Activated naive CD4-positive, alpha-beta T cell treated with Interleukin-2 at 50 U/mL for 16 hours (primary cell): ENCODE measurements at regions not wholly inside any gene's neighbourhood (a gene's known extent, or its start where the extent isn't known, plus 50 kb on each side); places are given as distances from the start of the nearest gene placed in this dataset.
"Not testable (repeated sequence)": the region's sequence is repeated elsewhere in the genome, so short reads cannot be mapped to it uniquely, and the experiment has no call there.

ENCODE experiments used
- DNase-seq: peaks from one replicate; pipeline ENCODE4 v3.0.0-alpha.2; 2020

DNA sequence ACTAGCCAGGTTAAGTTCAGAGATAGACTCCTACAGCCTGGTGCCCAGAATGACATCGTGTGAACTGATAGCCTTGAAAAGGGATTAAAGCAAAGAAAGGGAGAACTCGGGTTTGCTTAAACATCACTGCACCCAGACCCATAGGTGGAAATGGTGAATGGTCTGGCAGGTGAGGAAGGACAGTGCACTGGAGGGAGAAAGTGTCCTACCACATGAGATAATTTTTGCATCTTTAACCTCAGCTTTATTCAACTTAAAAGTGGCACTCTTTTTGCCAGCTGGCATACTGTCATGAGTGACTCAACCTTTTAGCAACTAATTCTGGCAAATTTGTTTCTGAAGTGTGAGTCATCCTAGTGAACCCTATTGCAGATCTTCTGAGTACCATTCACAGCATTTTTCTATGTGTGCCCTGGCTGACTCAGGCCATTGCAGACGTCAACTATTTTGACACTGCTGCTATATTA, 53.0 kb upstream of the DAPP1 start:
- DNase-seq, result peak; percentile 5

DNA sequence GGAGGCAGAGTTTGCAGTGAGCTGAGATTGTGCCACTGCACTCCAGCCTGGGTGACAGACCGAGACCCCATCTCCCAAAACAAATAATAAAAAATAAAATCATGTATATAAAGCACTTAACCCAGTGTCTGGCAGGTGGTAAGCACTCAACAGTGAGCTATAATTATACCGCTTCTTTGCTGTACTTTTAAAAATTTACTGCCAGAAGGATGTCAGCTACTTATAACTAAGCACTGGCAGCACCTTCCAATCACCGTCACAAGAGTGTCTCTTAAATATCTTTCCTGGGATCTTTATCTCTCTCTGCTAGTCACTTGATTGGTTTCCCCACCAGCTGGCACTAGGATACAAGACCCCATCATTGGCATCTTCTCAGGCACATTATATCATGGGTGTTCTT, 53.9 kb upstream of the DAPP1 start:
- no peak for DNase-seq

DNA sequence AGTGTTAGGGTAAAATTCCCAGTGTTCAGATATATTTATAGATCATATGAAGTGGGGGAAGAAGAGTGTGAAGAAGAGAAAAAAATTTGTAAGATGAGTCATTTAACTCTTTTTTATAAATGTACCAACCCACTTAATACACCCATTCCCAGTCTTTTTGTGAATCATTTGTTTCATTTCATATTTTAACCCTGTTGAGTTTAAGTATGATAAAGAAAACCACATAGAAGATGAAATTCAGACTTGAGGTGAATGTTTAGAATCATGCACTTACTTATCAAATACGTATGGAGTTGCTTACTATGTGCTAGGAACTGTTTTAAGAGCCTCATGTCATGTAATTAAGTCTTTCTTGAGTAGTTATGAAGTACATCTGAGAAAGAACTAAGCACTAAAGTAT, 56.6 kb upstream of the DAPP1 start:
- no peak for DNase-seq

DNA sequence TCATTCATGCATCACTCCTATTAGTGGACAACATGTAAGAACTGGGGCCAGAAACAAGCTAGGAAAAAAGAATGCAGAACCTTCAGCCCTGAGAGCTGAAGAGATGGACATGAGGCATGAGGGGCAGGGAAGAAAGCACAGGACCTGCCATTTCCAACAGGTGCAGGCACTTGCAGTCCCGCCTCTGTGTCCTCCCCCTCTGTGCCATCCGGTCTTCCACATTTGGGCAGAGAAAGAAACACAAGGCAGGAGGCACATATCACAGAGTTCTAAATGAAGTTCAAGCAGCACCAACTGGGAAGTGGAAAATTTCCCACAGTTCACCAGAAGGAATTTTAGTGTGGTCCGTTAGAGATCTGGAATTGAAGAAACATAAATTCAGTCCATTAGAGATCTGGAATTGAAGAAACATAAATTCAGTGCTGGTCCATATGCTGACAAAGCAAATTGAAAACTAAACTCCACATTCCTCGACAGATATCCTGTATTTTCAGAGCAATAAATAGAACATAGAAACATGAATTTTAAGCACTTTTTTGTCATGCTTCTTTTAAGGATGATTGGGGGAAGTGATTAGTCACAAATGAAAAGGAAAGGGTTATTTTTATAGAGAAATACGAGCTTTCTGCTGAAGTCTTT, 57.2 kb upstream of the DAPP1 start:
- no peak for DNase-seq

DNA sequence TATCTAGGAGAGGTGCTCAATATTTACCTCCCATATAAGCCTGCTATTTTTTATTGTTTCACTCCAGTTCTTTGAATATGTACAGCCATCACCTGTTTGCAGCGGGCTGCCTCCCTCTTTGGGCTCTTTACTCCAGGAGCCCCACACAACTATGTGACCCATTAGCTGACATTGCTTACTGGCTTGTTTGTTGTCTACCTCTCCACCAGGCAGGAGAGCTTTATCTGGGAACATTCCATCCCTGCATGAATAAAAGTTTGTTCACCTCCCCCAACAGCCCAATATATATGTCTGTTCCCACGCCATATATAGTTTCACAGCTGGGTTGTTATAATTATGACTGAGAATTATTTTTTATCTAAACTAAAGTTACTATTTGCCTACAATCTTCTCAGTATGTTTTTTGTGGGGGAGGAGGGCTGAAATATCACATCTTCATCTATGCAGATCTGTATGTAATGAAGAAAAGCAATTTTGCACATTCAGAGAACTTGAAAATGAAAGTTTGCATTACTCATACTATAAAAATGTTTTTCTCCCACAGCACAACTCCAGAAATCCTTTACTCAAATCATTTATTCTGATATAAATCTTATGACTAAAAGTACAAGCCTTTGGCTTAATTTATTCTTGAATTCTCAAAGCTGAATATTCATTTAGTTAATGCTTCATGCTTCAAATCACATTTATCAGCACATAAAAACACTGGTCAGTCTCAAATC, 61.2 kb upstream of the DAPP1 start:
- no peak for DNase-seq

DNA sequence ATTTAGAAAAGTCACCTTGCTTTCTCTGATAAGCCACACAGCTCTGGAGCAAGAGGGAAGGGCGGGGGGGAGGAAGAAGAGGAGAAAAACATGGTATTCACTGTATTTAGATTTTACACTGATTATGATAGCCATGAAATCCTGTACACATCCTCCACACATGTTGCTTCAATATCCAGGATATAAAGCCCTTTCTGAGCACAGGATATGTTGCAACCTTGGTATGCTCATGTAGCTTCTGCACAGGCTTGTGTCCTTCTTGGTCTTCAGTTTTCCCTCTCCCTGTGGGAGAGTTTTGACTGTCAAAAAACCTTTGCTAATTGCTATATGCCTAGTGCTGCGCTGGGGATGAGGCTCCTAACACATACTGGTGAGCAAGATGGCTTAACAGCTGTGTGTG, 61.9 kb upstream of the DAPP1 start:
- no peak for DNase-seq

DNA sequence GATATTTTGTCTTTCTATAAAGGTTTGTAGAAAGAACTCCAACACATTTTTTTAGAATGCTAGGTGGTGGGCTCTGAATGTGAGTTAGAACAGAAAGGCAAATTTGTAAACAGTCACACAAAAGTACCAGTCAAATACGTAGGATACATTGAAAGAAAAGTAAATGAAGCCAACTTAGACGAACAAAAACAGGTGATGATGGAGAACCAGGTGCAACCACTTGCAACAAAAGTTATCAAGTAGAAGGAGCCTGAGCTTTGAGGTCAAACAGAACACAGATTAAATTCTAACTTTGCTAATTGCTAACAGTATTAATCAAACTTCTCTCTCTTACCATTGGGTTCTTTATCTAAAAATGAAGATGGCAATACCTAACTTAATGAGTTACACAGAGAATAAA, 62.7 kb upstream of the DAPP1 start:
- no peak for DNase-seq

DNA sequence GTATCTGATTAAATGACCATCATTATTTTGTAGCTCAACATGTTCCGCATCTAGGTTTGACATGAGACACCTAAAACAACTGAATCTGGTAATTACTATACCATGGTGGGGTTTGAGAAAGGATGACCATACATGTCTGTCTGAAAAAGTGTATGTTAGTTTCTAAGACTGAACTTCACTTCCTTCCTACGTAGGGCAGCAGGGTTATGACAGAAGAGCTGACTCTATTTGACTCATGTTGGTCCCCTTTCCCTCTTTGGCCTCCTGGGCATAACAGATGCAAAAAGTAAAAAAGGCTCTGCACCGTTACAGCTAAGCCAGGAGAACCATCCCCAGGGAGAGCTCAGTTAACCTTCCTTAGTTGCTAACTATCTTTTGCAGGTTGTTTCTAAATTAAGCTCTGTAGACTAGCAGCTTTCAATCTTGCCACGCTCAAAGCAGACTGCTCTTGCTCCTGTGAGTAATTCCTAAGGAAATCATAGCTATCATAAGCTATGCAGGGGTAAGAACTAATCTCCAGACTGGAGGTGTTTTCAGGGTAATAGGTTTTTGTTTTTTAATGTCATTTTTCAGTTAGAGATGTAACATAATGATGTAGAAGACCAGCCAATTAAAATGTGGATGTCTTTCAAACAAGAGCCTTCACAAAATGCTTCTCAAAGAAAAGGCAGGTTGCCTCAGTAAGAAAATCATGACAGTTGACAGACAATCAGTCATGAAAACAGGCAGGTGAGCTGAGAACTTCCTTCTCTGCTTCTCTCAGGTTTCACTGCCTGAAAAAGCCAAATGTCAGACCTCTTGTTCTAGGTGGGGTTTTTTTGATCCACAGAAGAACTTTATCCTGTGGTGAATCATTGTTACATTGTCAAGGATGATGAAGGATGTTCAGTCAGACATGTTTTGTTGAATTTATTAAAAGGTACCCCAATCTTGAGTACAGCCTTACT, 66.9 kb upstream of the DAPP1 start:
- DNase-seq, result no peak

DNA sequence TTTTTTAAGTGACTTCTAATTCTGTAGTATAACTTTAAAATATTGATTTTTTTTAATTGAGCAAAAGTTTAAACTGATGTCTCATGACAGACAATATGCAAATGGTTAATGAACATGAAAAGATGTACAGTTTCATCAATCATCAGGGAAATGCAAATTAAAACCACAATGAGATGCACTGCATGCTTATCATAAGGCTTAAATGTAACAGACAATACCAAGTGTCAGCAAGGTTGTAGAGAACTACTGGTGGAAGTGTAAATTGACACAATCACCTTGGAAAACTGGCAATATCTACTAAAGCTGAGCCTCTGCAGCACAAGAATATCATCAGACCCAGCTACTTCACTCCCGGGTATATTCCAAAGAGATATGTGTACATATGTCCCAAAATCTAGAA, 70.2 kb upstream of the DAPP1 start:
- DNase-seq, result no peak

DNA sequence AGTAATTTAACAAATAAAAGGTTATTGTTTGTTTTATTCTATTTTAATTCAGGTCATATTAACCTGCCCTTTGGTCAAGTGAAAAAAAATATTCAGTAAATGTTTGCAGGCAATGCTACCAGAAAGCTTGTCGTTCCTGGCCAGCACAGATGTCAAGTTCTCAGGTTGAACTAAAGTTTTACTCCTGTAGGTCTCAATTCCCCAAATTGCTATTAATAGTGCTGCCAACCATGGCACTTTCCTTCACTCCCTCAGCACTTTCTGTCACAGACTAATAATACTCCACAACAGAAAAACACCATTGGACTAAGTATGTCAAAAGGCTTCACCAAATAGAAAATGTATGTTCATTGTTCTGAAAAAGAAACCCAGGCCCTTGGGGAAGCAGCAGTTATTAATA, 79.2 kb upstream of the C4orf54 start:
- no peak for DNase-seq

DNA sequence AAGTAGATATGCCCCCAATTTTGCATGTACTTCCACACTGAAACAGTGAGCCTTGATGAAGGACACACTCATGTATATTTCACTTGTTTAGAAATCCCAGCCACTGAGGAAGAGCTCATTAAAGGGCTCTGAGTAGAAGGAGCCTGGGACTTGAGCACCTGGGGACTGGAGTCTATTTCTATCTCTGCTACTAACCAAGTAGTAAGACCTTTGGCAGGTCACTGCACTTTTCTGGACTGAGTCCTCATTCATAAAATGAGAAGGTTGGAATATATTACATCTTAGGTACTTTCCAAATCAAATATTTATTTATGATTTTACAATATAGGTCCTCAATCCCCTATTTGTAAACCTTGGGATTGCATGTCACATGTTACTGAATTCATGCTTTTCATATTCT, 78.2 kb upstream of the C4orf54 start:
- no peak for DNase-seq

DNA sequence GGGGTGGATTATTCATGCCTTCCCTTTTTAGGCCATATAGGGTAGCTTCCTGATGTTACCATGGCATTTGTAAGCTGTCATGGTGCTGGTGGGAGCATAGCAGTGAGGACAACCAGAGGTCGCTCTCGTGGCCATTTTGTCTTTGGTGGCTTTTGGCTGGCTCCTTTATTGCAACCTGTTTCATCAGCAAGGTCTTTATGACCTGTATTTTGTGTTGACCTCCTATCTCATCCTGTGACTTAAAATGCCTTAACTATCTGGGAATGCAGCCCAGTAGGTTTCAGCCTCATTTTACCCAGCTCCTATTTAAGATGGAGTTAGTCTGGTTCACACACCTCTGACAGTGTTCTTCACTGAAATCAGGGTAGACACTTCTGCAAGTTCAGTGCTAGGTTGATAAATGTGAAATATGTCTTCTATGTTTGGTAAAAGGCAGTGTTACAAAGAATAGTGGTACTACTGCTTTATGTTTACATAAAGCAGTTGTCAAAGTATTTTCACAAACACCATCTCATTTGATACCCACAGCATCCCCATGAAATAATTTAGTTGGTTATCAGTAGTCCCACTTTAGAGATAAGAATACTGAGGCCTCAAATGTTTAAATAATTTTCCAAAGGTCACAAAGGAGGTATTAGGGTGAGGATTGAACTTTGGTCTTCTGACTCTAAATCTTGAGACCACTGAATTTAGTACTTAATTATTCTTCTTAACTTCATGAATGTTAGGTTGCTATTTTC, 77.1 kb upstream of the C4orf54 start:
- DNase-seq, result no peak

DNA sequence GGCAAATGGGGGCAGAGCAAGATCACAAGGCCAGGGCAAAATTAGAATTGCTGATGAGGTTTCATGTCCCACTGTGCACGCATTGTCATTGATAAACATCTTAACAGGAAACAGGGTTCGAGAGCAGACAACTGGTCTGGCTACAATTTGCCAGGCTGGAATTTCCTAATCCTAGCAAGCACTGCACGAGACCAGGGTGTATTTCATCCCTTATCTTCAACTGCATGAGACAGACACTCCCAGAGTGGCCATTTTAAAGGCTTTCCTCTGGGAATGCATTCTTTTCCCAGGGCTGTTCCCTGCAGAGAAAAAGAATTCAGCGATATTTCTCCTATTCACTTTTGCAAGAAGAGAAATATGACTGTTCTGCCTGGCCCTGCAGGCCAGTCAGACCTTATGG, 75.8 kb upstream of the C4orf54 start:
- DNase-seq, result not testable (repeated sequence)

DNA sequence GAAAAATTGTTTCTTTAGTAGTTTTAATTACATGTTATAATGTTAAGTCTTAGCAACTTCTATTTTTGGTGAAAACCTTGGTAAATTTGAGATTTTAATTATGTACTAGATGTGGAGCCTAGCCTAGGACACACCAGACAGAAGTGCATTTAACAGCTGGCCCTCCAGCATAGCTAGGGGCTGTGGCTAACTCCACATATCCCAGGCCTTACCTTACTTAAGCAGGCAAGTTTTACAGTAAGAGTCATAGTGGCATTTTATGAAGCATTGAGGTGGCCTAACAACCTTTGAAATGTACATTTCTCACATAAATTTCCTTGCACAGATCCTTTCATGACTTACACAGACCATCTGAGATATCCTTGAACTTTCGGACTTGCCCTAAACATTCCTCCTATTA, 71.6 kb upstream of the C4orf54 start:
- DNase-seq, result no peak

DNA sequence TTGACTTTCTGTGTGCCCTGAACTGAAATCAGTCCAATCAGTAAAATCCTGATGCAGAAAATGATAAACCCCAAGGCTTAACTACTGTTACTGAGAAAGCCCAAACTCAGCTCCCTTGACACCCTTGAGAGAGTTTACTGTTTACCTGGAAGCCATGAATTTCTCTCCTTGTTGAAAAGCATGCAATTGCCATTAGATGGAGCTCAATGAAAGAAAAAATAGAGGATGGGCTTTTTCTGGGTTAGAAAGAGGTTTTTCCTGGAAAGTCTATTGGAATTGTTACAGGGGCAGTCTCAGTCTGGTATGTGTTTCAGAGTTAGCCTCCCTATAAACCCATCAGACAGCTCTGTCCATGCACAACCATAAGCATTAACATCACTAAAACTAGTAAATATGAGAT, 66.4 kb upstream of the C4orf54 start:
- DNase-seq, result no peak

DNA sequence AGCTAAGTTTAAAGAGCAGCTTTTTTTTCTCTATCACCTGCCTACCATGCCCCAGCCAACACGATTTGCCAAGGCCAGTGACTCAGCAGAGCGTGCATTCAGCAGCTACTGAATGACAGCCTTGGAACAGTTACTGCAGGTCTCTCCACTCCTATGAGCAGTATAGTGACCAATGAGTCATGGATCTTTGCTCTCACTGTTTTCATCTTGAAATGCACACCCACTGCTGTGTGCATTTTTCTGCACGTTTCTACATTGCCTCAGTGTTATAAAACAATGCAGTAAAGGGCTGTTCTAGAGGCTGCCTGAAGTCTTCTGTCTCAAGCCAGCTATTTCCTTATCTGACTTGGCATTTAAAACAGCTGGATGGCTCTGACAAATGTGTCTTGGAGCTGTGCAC, 66.0 kb upstream of the C4orf54 start:
- no peak for DNase-seq

DNA sequence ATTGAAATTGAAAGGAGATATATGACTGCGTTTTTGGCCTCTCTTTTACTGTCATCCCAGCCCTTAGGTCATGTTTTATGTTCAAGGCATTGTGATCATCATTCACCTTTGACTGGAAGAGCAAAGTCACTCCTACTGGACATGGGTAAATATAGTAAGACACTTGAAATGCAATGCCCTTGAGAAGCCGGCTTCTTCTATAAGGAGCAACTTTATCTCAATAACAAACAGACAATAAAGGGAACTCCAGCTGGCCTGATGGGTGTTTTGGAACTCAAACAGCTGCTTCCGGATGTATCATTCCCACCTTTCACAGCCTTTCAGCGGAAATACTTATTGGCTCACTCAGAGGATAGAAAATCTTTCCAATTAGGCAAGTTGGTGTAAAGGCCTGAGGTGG, 65.1 kb upstream of the C4orf54 start:
- DNase-seq, result no peak

DNA sequence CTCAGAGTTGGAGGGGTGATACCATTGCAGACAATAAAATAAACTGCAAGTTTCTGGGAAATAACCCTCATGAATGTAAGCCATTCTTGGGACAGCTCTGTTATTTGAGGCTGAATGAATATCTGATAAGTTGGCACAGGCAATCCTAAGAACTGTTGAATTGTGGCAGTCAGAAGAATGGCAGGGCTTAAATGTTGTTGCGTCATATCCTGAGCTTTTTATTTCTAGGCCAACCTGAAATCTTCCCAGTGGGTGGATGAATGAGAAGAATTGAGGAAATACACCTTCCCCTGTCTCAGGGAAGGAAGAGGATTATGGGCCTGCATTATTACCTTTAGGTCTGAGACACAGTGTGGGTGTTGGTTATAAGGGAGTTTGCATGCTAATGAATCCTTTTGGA, 64.4 kb upstream of the C4orf54 start:
- DNase-seq, result no peak

DNA sequence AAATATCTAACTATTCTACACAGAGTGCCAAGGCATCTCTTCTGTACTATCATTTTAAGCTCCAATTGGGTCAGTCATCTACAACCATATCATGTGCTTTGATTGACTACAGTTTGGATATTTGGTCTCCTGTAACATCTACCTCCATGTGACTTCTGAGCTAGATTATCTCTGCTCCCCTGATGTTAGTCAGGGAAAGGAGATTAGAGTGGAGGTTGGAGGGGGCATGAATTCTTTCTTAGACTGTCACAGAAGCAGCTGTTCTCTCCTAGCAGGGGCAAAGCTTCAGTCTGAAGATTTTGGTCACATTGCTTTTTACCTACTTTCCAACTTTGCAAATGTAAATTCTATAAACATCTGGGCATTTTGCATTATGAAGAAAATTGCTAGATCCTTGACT, 62.6 kb upstream of the C4orf54 start:
- DNase-seq, result no peak

DNA sequence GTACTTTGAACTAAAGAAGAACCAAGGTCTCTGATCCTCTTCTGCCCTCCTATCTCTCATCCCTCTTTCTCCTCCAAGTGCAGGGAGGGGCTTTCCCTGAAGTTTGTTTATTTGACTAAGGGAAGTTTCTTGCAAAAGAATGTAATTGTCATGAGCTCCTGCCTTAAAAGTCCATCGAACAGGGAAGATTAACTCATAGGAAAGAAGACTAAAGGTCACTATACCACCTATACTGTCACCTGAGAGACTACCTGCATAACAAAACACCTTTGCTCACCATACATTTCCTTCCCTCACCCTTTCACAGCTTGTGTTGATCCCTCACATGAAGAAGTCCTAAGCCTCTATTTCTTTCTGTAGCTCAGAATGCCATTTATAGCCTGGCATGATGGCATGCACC, 59.4 kb upstream of the C4orf54 start:
- DNase-seq, result no peak

DNA sequence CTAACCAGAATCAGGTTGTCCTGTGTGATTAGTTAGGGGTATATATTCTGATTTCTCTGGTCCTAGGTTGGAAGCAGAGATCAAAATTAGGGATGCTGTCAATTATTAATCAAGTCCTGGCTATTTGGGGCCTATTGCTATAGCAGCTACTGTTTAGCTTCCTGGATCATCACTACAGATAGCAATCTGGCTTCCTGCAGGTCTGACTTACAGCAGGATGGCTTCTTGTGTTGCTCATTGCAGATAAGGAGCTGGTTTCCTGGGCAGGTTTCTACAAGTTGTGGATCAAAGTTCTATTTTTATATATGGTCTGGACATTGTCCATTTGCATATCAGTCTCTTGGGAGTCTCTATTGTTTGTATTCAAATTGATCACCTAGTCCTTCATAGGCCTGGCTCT, 57.7 kb upstream of the C4orf54 start:
- no peak for DNase-seq

DNA sequence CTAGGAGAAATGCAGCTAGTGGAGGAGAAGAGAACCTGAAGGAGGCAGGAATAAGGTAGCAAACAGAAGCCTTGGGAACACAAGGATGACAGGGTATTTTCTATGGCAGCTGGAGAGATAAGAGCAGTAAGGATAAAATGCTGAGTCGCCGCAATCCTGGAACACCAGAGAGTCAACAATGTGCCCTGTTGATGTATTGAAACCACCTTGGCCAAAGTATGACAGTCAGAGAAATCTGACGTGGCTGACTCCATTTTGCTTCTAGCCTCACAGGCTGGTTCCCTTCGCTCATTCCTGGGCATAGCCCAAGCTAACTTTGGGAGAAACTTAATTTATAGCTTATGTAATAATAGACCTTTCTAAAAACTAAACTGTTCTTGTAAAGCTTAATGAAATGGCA, 56.6 kb upstream of the C4orf54 start:
- DNase-seq, result no peak

DNA sequence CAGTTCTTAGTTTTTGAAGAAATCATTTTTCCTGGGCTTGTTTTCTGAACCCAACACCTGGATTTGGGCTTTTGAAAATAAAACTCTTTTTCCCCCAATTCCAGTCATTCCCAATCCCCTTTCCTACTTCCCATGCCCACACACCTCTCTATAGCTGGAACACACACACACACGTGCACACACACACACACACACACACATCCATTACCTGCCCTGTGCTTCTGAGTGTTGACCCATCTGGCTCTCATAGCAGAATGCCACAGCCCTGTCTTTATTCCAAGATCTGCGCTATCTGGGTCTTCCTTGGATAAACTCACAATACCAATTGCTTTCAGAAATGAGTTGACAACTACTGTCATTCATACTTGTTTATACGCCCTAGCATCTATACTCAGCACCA, 54.9 kb upstream of the C4orf54 start:
- no peak for DNase-seq
